ENCODE measurements at regions not wholly inside any gene's neighbourhood (a gene's known extent, or its start where the extent isn't known, plus 50 kb on each side); places are given as distances from the start of the nearest gene placed in this dataset.

DNA sequence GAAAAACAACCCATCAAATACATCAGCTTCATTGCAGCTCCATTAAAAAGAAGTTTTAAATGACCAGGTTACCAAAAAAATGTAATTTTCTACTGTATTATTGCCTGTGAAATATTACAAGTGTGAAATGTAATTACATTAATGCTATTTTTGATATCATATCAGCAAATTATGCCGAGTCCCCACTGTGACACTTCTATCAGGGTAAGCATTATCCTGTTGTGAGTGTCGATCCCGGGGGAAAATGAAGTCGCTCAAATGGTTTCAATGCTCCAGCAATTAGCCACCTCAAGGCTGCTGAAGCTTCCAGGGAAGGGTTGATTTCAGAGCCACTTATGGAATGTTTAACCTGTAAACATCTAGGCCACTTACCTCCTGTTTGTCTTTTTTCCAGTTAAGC lies 70.4 kb downstream of the RCN1 start:
- no peak for DNase-seq

DNA sequence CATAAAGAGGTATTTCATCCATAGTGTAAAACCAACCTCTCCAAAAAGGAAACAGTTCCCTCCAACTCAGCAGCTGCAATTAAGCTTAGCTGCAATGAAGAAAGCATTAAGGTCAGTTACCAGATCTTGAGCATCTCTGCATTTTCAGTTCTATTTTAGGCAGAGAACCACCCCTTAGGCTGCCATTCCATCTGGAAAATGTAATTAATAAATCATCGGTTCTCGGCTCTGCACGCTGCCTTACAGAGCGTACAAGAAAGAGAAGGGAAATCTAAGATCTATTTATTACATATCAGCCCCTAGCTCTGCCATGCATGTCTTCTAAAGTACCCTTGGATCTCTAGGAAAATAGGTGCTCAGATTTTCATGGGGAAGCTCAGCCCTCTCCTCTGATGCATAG lies 71.5 kb downstream of the RCN1 start:
- no peak for DNase-seq

DNA sequence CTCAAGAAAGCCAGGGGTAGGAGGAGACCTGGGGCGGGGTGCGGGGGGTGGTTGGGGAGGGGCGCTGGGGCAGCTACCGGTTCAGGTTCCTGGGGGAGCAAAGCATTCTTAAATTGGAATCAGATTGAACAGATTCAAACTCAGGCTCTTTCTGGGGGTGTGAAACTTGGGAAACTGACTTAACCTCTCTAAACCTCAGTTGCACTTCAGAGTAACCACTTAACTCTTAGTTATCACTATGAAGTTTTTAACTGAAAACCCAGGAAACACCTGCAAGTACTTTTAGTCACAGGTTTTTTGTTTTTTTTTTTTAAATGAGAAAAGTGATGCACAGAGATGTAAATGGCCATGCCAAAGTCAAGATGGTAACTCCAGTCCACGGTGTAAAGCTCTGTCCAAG lies 72.0 kb downstream of the RCN1 start:
- DNase-seq, result no peak

DNA sequence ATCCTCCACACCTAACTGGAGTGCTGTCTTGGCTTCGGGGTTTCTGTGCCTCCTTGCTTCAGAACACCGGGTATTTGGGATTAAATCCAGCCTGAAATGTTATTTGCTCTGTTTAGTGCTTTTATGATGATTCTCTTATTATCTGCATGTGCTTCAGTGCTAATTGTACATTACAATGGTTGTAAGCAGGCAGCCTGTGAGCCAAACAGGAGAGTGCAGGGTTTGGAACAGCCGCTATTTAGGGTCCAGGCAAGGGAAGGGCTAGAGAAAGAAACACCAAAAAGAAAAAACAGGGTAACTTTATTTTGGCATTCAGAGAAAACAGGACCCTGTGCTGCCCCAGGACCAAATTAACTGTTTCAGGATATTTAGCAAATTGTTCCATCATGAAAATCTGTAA lies 72.7 kb downstream of the RCN1 start:
- no peak for DNase-seq

DNA sequence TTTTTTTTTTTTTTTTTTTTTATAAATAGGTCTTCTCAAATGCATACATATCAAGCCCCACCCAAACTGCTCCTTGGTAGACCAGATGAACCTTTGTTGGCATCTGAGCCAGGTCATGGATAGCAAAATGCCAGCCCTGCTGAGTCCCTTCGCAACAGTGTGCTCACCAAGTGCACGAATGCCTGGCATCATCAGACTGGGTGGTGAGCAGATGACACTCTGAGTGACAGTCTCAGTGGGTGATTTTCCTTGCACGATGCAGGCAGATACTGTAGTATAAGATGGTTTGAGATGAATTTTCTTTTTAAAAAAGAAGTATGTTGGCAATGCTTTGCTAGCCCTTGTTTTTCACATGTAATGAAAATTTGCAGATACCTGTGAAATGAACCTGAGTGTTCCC lies 74.0 kb downstream of the RCN1 start:
- no peak for DNase-seq

DNA sequence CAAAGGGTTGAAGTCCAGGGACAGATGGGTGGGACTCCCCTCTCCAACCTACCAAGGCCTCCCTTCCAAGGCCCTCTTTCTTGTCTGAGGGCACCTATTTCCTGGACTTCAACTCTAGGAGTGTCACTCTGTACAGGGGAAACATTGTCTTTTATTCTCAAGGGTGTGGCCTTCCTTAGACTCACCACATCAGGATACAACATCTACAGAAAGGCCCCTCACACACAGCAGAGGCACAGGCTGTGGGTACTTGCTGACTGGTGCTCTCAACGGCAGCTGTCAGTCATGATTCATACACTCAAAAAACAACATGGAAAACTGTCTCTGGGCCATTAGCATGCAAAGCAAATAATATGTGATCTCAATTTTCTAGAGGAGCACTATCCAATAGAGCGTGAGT lies 78.0 kb downstream of the RCN1 start:
- DNase-seq, result no peak

DNA sequence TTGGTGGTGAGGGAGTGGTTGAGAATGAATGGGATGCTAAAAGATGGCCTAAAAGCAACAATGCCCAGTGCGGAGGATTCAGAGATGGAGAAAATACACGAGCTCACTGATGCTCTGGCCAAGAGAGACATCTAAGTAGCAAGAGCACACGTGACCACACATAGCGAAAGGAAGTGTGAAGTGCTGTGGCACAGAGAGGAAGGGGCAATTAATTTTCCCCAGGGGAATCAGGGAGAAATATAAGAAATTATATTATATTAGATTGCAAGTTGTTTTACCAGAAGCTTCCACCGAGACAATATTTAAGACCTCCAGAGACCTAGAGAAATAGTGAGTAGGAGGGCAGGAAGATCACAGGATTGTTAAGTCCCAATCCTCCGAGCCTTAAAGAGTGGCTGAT lies 80.6 kb downstream of the RCN1 start:
- DNase-seq, result no peak

DNA sequence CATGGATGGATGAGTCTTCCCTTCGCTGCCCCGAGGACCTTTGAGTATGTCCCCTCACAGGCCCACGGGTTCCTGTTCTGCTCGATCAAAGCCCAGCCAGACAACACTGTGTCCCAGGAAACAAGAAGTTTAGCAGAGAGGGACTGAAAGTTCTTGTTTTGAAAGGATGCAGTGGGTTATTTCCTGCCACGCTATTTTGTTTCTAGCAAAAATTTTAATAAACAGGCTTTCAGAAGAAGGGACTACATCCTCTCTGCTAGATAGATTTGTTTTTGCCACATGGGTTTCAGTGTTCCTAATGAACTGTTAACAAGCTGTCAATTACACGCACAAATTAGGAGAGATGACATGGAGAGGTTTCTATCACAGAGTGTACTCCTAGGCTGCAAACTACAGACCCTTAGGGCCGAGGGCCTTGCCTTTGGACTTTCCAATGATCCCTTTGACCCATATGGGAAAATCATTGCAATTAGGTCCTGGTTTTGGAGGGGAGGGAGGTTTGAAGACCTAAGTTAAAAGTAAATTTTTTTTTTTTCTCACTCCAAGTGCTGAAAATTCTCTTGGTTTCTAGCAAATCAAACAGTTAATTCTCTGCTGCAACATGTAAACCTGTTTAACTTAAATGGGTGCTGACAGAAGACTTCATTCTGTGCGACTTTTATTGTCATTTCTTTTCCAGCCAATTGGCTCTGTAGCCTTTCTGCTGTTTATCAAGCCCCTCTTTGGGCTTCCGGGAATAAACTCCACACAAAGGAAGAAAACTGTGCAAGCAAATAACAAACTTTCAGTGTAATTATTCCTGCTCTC lies 81.4 kb downstream of the RCN1 start:
- DNase-seq, result no peak

DNA sequence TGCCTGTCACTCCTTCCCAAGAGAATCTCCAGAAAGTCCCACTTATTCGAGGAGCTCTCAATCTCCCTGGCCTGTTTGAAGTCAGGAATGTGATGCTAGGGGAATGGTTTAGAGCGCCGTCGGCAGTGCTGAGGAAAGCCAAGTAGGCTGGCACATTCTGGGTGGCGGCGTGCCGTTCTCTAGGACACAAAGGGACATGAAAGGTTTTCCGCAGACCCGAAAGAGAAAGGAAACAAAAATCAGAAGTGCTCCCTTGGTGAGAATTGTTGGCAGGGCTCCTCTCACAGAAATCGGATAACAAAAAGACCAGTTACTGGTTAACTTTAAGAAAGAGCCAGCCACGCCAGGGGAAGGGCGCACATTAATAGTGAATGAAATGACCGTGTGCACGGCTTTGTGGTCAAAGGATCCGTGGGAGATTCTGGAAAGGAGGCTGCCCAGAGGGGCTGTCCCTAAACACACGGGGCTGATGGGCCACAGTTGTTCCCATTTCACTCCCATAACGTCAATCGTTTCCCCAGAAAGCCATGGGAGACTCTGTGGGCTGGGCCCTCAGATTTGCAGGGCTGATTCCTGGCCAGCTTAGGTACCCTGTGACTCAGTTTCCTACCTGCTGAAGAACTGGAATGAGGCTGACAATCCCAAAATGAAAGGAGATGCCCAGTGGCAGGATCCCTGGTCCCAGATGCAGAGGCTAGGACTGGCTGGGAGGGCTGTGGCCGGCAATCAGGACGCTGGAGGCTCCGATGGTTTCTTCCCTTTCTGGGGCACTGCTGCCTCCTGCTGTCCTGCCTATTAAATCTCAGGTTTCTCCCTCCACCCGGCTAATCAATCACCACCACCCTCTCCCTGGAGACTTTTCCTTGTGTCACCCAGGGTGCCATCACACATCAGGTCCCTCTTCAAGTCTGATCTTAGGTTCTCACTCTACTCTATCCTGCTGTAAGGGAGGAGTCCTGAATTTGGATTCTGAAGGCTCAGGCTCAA lies 82.3 kb downstream of the RCN1 start:
- peak; percentile 5 for DNase-seq

DNA sequence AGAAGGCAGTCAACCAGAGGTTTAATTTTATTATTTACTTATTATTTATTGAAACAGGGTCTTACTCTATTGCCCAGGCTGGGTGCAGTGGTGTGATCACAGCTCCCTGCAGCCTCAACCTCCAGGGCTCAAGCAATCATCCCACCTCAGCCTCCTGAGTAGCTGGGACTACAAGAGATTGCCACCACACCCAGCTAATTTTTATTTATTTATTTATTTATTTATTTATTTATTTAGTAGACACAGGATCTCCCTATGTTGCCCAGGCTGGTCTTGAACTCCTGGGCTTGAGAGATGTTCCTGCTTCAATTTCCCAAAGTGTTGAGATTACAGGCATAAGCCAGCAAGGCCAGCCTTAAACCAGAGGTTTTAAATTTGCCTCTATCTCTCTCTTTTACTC lies 83.1 kb downstream of the RCN1 start:
- no peak for DNase-seq

DNA sequence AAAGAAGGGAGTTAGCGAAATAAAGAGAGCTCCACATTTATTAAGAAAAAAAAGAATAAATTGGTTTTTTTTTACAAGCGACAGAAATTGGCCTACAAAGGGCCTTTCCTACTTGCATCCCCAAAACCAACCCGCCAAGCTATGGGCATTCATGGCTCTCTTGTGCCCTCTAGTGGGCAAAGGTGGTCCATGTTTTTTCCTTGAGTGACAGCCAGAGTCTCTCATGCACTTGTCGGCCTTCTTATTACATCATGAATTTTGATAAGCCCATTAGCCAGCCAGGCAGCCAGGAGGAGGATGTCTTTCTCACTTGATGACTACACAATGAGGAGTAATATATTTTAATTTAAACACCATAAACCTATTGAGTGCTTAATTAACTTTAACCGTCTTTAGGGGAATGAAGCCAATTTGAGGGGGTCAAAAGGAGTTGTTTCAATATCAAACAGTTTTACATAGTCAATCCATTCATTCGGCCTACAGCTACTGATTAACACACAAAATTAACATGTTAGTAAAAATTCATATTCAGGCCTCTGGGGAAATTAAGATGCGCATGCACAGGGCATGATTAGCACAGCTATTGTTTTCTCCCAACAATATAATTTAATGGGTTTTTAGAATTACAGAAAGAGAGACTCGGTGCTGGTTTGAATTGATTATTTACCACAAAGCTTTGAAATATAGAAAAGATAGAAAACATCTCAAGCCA lies 85.5 kb downstream of the RCN1 start:
- peak; percentile 77 for DNase-seq

DNA sequence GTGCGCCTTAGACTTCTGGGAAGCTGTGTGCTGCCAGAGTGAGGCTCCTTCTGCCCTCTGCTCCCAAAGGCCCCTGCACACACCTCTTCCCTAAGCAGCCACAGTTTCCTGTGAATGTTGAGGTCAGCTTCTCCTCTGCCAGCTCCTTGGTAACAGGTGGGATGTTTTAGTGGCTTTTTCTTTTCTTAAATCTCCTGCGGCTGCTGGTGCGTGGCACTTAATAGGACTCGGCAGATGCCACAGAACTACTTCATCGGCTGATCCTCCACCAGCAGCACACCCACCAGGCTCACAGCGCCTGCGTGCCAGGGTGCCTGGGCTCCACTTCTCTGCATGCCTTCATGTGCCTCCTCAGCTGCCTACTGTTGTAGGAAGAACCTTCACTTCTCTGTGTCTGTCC lies 87.8 kb downstream of the RCN1 start:
- DNase-seq, result no peak

DNA sequence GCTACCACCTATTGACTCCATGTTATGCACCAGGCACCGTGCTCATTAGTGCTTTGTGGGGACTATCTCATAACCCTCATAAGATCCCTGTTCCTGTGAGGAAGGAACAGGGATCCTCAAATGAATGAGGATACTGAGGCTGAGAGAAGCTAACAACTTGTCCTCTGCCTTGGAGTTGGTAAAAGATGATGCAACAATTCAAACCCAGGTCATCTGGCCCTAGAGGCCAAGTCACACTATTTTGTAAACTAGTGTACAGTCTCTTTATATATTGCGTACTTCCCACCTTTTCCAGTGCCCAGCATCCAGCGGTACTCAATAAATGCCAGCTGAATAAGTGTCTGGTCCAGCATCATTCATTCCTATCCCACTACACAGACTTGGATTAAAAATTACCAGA lies 92.6 kb downstream of the RCN1 start:
- no peak for DNase-seq

DNA sequence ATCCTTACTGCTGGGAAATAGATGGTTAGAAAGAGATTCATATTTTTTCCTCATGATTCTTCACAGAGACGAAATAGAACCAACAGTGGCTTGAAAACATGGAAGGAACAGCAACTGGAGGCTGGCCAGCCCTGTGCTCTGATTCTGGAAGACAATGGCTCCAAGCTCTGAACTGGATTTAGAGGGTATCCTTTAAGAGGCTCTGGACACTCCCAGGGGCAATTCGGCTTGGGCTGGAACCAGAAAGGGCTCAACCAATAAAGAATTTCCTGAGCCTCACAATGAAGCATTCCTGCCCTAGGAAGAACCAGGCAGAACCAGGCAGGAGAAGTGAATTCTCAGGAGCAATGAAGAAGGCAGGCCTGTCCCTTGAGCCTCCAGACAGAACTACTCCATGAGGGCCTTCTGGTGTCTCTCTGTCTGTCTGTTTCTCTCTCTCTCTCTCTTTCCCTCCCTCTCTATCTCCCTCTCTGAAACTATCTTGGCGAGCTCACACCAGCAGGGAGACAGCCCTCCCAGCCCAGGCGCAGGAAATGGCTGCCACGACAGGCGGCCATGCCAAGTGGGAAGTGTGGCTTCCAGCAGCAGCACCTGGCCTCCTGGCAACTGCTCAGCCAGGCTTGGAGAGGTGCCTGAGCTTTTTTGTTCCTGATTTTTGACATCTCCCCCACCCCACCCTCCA lies 93.3 kb downstream of the RCN1 start:
- DNase-seq, result no peak

DNA sequence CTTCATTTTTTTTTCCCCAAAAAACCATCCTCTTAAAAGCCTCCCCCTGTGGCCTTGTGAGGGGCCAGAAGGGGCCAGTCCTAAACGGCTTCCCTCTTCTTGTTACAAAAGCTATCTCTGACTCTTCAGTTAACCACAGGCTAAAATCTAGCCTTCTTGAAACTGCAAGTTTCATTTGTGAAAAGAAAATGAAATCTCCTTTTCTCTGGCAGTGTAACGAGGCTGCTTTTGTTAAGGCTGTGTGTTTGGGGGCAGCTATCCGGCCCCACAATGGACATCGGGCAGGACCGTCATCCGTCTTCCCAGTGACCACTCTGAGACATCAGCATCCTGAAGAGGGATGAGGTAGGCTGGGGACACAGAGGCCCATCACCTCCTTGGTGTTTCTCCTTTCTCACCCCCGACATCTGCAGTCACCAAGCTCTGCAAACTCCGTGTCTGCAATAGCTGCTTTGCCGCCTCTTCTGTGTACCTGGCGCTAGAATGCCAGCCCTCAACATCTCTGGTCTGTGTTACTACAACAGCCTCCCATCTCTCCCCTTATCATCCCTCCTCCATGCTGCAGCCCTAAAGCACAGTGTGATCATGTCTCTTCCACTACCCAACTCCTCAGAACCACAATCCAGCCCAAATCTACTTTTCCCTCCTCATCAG lies 94.0 kb downstream of the RCN1 start:
- DNase-seq, result no peak

DNA sequence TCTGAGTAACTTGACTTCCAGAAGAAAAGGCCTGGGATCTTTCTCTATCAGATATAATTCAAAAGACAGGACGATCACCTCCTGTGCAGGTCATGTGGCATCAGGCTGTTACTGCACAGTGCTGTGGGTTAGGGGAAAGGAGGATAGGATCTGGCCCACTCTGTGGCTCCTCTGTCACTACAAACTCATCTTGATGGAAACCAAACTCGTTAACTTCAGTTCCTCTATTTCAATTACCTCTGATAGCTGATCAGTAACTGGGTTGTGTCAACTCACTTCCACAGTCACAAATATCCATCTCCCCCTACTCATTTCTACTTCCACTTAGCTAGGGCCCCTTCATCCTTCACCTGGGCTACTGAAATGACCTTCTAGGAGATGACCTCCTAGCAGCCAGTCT lies 95.2 kb downstream of the RCN1 start:
- DNase-seq, result no peak

DNA sequence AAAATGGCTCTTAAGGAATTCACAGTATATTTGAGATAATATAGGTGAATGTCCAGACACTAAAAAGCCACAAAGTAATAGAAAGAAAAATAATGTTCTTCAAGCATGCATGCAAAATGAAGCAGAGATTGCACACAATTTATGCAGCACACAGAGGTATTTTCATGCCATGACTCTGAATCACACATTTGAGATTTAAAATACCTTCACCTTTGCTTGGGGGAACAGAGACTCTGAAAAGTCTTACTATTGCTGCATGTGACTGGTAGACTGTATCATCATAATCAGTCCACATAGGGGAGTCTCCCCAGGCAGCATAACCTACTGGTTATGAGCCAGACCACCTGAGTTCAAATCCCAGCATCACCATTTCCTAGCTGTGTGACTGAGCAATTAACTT lies 96.2 kb downstream of the RCN1 start:
- DNase-seq, result no peak

DNA sequence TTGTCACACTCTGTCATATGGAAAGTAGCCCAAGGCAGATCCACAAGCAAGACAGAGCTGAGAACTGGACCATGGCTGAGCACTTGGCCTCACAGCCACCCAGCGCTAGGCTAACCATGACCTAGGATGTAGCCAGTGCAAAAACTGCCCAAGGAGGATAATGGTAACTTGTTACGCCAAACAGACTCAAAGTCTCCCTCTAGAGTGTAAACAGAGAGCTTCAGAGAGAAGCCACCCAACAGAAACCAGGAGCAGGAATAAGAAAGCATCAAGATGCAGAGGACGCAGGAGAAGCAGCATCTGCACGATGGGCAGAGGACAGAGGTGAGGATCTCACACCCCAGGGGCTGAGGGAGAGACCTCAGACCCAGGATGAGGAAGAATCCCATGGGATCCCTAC lies 97.9 kb downstream of the RCN1 start:
- DNase-seq, result no peak

DNA sequence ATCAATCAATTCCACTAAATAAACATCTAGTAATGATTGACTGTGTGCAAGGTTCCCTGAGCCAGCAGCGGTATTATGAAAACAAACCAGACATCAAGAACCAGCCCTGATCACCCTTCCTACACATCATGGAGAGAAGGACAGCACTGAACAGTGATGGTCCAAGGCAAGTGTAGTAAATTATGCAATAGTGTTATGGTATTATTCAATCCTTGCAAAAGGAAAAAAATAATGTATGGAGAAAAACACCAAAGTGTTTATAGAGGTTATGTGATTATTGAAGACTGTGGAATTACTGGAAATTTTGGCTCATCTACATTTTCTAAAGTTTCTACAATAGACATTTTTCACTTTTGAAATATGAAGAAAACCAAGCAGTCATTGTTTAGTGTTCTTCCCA lies 105.3 kb downstream of the RCN1 start:
- no peak for DNase-seq

DNA sequence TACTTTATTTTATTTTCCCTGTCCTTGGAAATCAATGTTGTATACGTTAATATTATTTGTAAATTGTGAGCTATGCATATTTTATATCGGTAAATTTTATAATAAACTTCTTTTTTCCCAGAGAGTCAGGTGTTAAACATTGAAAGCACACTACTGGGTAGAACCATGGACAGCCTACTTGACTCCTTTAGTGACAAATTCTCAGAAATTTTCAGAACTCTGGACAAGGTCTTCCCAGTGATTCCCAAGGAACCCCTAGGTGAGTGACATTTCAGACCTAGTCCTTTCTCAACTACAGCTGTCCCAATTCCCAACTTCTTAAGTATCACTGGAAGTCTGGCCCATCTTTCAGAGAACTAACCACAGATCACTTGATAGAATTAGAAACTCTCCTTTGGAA lies 107.2 kb downstream of the RCN1 start:
- no peak for DNase-seq

DNA sequence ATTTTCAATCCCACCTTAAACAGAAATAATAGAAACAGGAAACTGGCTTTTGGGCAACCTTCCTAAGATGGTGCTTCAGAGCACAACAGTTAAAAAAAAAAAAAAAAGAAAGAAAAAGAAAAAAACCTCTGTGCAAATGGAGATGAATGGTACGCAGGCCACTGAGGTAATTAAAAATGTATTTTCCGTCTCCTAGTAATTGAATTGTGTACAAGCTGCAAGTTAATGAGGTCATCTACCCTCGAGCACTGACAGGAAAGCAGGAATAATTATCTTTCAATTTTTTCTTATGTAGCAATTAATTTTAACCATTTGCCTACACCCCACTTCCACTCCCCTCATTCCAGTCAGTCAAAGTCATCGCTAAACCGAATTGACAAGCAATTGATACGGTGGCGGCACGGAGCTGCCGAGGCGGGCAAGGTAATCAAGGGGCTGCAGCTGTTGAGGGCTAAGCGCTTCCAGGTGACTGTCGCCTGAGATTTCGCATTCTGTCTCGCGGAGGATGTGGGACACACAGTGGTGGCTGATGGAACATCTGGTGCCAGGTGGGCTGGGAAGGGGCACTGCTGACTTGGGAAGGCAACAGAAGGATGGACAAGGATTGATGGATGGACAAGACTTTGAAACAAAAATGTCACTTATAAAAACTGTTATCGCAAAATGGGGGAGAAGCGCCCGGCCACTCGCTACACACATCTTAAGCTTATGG lies 109.4 kb downstream of the RCN1 start:
- DNase-seq, result no peak

DNA sequence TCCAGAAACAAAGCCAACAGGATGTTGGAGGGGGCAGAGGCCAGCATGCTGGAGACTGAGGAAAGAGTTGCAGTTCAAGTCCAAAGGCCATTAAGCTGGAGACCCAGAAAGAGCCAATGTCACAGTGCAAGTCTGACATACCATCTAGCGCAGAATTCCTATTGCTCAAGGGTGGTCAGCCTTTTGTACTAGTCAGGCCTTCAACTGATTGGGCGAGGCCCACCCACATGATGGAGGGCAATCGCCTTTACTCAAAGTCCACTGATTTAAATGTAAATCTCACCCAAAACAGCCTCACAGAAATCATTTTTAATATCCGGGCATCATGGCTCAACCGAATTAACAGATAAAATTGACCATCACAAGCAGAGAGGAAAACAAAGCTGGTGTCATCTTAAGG lies 113.9 kb downstream of the RCN1 start:
- DNase-seq, result no peak

Data from stimulated activated CD4-positive, alpha-beta T cell treated with anti-CD3 and anti-CD28 coated beads, Interleukin-1b, Interleukin-23, amount 100 ng/mL, for 48 hours (primary cell).